Stomach (tissue), 8 donors: ENCODE measurements at regions not wholly inside any gene's neighbourhood (a gene's known extent, or its start where the extent isn't known, plus 50 kb on each side); places are given as distances from the start of the nearest gene placed in this dataset.

Source experiments
- DNase-seq, 2 donors: peaks; one replicate each; pipeline versions ENCODE4 v3.0.0 to v3.0.0-alpha.2; 2013 to 2019
- H3K27ac ChIP-seq, 5 donors: fragments of 200-600 bp in 4 of 5; sonication (generic) in 4 of 5; one replicate each; pipeline ENCODE4 v1.5.1; 2013 to 2019; ENCODE audit warnings: mild to moderate bottlenecking in 1 of 5, moderate library complexity in 1 of 5
- H3K27me3 ChIP-seq, 3 donors: fragments of 200-600 bp; sonication (generic); one replicate each; pipeline ENCODE4 v1.5.1; 2017 to 2019; ENCODE audit warnings: mixed run types in 1 of 3
- H3K36me3 ChIP-seq, 4 donors: fragments of 200-600 bp; sonication (generic); 1 replicate in 3 of 4; 2 replicates in 1 of 4; pipeline ENCODE4 v1.5.1; 2016 to 2019
- H3K4me1 ChIP-seq, 4 donors: fragments of 200-600 bp; sonication (generic); one replicate each; pipeline ENCODE4 v1.5.1; 2016 to 2019
- H3K4me3 ChIP-seq, 4 donors: fragments of 200-600 bp; sonication (generic) in 3 of 4; one replicate each; pipeline ENCODE4 v1.5.1; 2016 to 2019; ENCODE audit warnings: mild to moderate bottlenecking in 1 of 4
- H3K9me3 ChIP-seq, 4 donors: fragments of 200-600 bp; sonication (generic); one replicate each; pipeline ENCODE4 v1.5.1; 2016 to 2019
- EP300 ChIP-seq: sonication (generic); formaldehyde crosslinking; IDR thresholded peaks from one replicate; pipeline ENCODE4 v1.6.1; 2017; ENCODE audit warnings: antibody characterized with exemption
- POLR2A ChIP-seq, 4 donors: fragments of 450-650 bp; IDR thresholded peaks; one replicate each; pipeline ENCODE4 v1.6.1; 2016; ENCODE audit warnings: antibody characterized with exemption in 4 of 4, control low read depth in 2 of 4, mild to moderate bottlenecking in 1 of 4, moderate library complexity in 1 of 4
- POLR2AphosphoS5 ChIP-seq, 3 donors: sonication (generic); formaldehyde crosslinking; IDR thresholded peaks; one replicate each; pipeline ENCODE4 v1.6.1; 2016; ENCODE audit warnings: antibody characterized with exemption in 3 of 3
- WGBS, 5 donors: extraction: QIAGEN DNeasy Blood & Tissue Kit in 3 of 5; methylation state at CpG; one replicate each; pipeline versions ENCODE4 v1.1.5 to v1.1.7; 2013 to 2018; 5-methylcytosine and 5-hydroxymethylcytosine counted together
- intact Hi-C: fragments of 100-400 bp; cut with DNase I; formaldehyde crosslinking; loops from one replicate; pipeline ENCODE4 v1.15.1; 2023; ENCODE audit warnings: low total_unique reads
- TF ChIP-seq, protein P1 (sequence below), 7 experiments: fragments of 450-650 bp in 4 of 7; fragments of 200-600 bp in 3 of 7; sonication (generic) in 3 of 7; IDR thresholded peaks; one replicate each; pipeline ENCODE4 v1.5.1; 2016 to 2019; ENCODE audit warnings: antibody characterized with exemption in 7 of 7, control low read depth in 2 of 7, mild to moderate bottlenecking in 1 of 7
- donor health status: healthy with polysubstance abuse.
- donor health status: Bipolar disorder and iron deficiency.
- donor health status: healthy.

DNA sequence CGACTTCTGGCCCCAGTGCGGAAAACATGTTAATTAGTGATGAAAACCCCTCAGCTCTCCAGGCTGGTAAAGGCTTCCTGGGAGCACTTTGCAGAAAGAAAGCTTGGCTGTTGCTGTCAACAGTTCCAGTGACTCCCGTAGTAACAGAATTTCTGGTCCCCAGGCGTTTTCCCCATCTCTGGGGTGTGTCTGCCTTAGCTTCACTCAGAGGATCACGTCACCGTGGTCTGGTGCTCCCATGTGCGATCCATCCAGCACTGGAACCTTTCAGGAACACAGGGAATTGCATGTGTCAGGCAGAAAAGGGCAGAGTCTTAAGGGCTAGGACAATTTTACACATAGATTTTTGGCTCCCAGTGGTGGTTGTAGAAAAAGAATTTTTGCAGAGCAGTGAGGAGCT is 470.4 kb upstream of the USP24 start:
- Histone ChIP-seq H3K4me1 (no peaks in the 10 kb centered on the region), H3K4me3 (no peak overlapping the region), H3K9me3 (no peaks in the 10 kb centered on the region), H3K27ac (no peak overlapping the region), H3K27me3 (no peaks in the 10 kb centered on the region), H3K36me3 (no peaks in the 10 kb centered on the region)
- no peak for DNase-seq
- intact Hi-C loops, result no loop called here
- TF ChIP-seq EP300, result no peak
- TF ChIP-seq, protein P1, sequence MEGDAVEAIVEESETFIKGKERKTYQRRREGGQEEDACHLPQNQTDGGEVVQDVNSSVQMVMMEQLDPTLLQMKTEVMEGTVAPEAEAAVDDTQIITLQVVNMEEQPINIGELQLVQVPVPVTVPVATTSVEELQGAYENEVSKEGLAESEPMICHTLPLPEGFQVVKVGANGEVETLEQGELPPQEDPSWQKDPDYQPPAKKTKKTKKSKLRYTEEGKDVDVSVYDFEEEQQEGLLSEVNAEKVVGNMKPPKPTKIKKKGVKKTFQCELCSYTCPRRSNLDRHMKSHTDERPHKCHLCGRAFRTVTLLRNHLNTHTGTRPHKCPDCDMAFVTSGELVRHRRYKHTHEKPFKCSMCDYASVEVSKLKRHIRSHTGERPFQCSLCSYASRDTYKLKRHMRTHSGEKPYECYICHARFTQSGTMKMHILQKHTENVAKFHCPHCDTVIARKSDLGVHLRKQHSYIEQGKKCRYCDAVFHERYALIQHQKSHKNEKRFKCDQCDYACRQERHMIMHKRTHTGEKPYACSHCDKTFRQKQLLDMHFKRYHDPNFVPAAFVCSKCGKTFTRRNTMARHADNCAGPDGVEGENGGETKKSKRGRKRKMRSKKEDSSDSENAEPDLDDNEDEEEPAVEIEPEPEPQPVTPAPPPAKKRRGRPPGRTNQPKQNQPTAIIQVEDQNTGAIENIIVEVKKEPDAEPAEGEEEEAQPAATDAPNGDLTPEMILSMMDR (IDR thresholded peaks at IDR 0.05), result no peak
- no peak for TF ChIP-seq POLR2A (IDR thresholded peaks at IDR 0.05)
- no peak for TF ChIP-seq POLR2AphosphoS5 (IDR thresholded peaks at IDR 0.05)
- WGBS, 5 donors, result 88 to 98% (median 92%) methylated on average over 6 to 7 of the region's 7 CpGs

DNA sequence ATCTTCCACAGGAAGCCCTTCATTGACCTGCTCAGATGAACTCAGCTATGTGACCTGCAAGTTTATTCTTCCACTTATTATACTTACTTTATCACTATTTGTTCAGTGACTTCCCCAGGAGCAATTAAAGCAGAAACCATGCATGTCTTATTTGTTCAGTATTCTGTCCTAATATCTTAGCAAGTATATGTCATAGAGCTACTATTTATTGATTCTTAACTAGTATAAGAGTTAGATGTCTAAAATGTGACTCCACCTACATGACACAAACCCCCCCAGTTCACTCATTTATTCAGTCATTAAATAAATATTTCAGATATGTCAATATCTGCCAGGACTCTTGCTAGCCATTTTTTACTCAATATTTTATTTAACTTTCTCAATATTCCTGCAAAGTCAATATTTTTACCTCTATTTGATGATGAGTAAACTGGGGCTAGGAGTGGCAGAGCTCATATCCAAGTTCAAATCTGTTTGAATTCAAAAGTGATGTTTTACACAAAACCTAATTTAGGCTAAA is 469.0 kb upstream of the USP24 start:
- Histone ChIP-seq H3K27me3 (no peaks in the 10 kb centered on the region), H3K4me1 (no peaks in the 10 kb centered on the region), H3K27ac (no peak overlapping the region), H3K9me3 (no peaks in the 10 kb centered on the region), H3K36me3 (no peaks in the 10 kb centered on the region), H3K4me3 (no peak overlapping the region)
- no peak for DNase-seq
- TF ChIP-seq EP300 (no peak), POLR2A (IDR thresholded peaks at IDR 0.05) (no peak), POLR2AphosphoS5 (IDR thresholded peaks at IDR 0.05) (no peak)
- TF ChIP-seq, protein P1 (IDR thresholded peaks at IDR 0.05), result no peak
- intact Hi-C loops, result no loop called here

DNA sequence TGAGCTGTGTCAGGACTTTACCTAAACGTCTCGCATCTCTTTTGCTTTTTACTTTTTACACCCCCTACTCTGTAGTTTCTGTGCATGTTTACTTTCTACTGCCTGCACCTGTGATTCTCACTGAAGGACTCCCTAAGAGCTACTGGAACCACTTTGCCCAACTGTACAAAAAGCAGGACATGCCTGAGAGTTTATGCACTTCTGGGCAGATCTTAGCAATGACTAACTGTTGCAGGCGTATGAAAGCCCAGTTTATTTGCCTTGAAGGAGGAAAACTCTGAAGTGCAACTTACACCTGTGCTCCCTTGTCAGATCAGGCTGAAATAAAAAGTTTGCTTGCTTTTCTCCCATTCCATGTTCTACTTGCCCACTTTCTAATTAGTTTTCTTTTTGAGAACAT is 467.0 kb upstream of the USP24 start:
- 89 to 95% (median 91%) methylated on average over 3 of the region's 3 CpGs for WGBS, 5 donors
- H3K27me3 ChIP-seq, result no peaks in the 10 kb centered on the region
- H3K36me3 ChIP-seq, result no peaks in the 10 kb centered on the region
- no peak for TF ChIP-seq POLR2A (IDR thresholded peaks at IDR 0.05)
- TF ChIP-seq, protein P1 (IDR thresholded peaks at IDR 0.05), result no peak
- no peak for TF ChIP-seq POLR2AphosphoS5 (IDR thresholded peaks at IDR 0.05)
- TF ChIP-seq EP300, result no peak
- no peak overlapping the region for H3K4me3 ChIP-seq
- H3K4me1 ChIP-seq, result no peaks in the 10 kb centered on the region
- intact Hi-C loops, result no loop called here
- no peak overlapping the region for H3K27ac ChIP-seq
- DNase-seq, result no peak
- no peaks in the 10 kb centered on the region for H3K9me3 ChIP-seq

DNA sequence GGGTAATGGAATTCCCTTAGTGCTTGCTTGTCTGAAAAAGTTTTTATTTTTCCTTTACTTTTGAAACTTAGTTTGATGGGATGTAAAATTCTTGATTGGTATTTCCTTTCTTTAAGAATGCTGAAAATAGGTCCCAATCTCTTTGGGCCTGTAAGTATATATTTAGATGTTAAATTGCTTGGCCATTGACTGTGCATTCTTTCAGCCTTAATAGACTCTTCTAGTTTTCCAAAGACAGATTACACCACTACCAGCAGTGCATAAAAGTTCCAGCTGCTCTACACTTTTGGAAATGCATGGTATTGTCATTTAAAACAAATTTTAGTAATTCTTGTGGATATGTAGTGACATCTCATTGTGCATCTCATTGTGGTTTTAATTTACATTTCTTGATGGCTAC is 464.8 kb upstream of the USP24 start:
- Histone ChIP-seq H3K36me3 (no peaks in the 10 kb centered on the region), H3K27ac (no peak overlapping the region), H3K9me3 (no peaks in the 10 kb centered on the region), H3K4me3 (no peak overlapping the region), H3K27me3 (no peaks in the 10 kb centered on the region), H3K4me1 (no peaks in the 10 kb centered on the region)
- TF ChIP-seq POLR2AphosphoS5 (IDR thresholded peaks at IDR 0.05) (no peak), EP300 (no peak), POLR2A (IDR thresholded peaks at IDR 0.05) (no peak)
- TF ChIP-seq, protein P1 (IDR thresholded peaks at IDR 0.05), result no peak
- intact Hi-C loops, result no loop called here
- no peak for DNase-seq
